GM12892 (cell line): ENCODE measurements at regions not wholly inside any gene's neighbourhood (a gene's known extent, or its start where the extent isn't known, plus 50 kb on each side); places are given as distances from the start of the nearest gene placed in this dataset.
"Not testable (repeated sequence)": the region's sequence is repeated elsewhere in the genome, so short reads cannot be mapped to it uniquely, and the experiment has no call there.

Source experiments
- DNase-seq: peaks from one replicate; pipeline ENCODE4 v3.0.0; 2011; ENCODE audit not compliant: insufficient read length
- FAIRE-seq: peaks from 2 replicates; lab custom pipeline; 2011; peaks lifted over from hg19 to GRCh38; lab: Jason Lieb, UNC
- POLR2A ChIP-seq: IDR thresholded peaks from 2 replicates; pipeline ENCODE4 v1.6.1; 2011; ENCODE audit warnings: low read depth, low read length, control low read depth
- POLR2AphosphoS5 ChIP-seq: IDR thresholded peaks from 2 replicates; pipeline ENCODE4 v1.6.1; 2011; ENCODE audit warnings: low read depth, low read length, control low read depth
- TAF1 ChIP-seq: IDR thresholded peaks from 2 replicates; pipeline ENCODE4 v1.6.1; 2011; ENCODE audit warnings: low read depth, mild to moderate bottlenecking, control low read depth, low read length, borderline replicate concordance

DNA sequence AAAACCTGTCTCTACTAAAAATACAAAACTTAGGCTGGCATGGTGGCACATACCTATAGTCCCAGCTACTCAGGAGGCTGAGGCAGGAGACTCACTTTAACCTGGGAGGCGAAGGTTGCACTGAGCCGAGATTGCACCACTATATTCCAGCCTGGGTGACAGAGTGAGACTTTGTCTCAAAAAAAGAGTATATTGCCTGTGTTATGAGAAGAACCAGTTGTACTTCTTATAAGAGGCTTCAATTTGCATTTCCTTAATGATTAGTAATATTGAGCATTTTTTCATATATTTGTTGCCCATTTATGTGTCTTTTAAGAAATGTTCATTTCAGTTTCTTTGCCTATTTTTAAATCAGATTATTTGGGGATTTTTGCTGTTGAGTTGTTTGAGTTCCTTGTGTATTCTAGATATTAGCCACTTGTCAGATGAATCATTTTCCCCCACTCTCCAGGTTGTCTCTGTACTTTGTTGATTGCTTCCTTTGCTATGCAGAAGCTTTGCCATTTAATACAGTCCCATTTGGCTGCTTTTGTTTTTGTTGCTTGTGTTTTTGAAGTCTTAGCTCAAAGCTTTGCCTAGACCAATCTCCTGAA, 75.8 kb upstream of the LRPPRC start:
- TF ChIP-seq TAF1, result no peak
- no peak for TF ChIP-seq POLR2AphosphoS5
- no peak for FAIRE-seq

DNA sequence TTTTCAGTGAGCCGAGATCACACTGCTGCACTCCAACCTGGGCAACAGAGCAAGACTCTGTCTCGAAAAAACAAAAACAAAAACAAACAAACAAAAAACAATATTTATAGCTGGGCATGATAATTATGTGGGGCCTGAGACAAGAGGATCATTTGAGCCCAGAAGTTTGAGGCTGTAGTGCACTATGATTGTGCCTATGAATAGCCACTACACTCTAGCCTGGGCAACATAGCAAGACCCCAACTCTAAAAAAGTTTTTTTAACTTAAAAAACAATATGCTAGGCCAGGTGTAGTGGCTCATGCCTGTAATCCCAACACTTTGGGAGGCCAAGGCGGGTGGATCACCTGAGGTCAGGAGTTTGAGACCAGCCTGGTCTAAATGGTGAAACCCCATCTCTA, 77.9 kb upstream of the LRPPRC start:
- not testable (repeated sequence) for DNase-seq, FAIRE-seq

More for the DNA sequence above, 75.8 kb upstream of the LRPPRC start:
- DNase-seq, result no peak

DNA sequence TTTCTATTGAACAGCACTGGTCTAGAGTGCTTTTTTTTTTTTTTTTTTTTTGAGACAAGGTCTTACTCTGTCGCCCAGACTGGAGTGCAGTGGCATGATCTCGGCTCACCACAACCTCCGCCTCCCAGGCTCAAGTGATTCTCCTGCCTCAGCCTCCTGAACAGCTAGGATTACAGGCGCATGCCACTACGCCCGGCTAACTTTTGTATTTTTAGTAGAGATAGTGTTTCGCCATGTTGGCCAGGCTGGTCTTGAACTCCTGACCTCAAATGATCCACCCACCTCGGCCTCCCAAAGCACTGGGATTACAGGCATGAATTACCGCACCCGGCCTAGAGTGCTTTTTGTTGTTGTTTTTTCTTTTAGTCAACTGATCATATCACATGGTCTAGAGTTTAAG, 79.0 kb upstream of the LRPPRC start:
- not testable (repeated sequence) for FAIRE-seq

DNA sequence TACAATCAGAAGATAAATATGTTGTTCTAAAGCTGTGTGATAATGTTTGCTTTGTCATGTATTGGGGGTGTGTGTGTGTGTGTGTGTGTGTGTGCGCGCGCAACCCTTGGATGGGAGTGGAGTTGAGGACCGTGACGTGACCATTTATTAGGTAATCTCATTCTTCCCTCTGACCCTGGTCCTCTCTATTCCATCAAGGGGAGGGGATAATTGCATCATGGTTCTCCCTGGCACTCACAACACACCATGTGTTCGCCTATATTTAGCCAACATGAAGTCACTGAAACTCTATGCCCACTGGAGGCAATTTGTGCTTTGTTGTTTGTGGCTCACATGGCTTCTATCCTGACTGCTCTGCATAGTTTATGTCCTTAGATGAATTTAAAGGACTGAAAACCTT, 79.8 kb upstream of the LRPPRC start:
- DNase-seq (no peak), FAIRE-seq (no peak)
- TF ChIP-seq POLR2A (no peak), TAF1 (no peak), POLR2AphosphoS5 (no peak)

More for the DNA sequence above, 79.0 kb upstream of the LRPPRC start:
- DNase-seq, result not testable (repeated sequence)

DNA sequence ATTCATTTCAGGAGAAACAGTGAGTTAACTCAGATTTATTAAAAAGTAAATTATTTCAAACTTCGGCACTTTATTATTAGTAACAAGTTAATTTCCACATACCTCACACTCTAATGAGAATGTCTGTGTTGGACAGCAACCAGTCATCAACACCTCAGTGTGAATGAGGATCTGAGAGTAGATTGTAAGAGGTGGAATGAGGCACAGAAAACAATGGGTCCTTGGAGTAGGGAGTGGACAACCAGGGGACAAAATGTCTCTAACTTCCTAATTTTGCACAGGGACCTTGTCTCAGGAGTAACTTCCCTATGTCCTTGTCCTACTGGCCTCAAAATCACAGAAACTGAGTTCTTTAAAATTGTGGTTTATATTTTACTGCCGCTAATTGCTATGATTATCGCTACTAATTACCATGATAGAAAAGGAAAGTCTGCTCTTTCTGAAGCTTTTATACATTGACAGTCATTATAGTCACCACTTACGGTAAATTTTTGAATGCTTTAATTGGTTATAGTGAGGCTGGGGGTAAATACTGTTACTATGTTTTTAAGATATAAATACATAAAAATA, 82.2 kb upstream of the LRPPRC start:
- TF ChIP-seq TAF1, result no peak
- no peak for TF ChIP-seq POLR2A
- no peak for TF ChIP-seq POLR2AphosphoS5
- no peak for FAIRE-seq
- DNase-seq, result no peak

DNA sequence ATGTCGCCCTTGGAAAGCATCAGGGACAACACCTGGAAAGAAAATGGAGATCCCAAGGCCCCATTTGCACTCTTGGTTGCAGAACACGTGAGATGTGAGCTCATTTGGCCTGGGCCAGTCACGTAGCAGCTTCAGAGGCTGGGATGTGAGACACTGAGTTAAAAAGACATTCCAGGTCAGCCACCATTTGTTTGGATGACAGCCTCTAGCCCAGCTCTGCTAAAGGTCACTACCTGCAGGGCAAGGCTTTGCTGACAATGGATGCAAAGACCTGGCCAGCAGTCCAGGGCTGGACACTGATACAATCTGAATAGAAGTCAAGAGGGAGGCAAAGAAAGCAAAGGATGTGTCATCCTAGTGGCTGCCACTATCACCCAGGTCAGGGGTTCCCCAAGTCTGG, 83.9 kb upstream of the LRPPRC start:
- no peak for TF ChIP-seq POLR2A
- no peak for TF ChIP-seq POLR2AphosphoS5
- no peak for TF ChIP-seq TAF1
- no peak for DNase-seq
- FAIRE-seq, result no peak

DNA sequence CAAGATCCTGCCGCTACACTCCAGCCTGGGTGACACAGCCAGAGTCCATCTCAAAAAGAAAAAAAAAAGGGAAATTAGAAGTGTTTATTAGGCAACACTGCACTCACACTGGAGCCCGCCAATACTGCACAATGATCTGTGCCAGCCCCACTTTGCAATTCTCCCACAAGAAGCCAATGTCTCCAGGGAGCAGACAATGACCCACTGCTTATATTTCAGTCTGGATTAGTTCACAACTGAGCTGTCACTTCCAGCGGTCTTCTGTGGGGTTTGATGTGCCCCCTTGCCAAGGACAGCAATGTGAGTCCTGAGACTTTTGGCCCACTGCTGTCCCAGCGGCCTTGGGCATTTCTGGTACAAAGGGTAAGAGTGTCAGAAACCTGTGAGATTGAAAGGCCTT, 85.6 kb upstream of the PPM1B start:
- TF ChIP-seq TAF1 (no peak), POLR2A (no peak), POLR2AphosphoS5 (no peak)
- no peak for DNase-seq
- FAIRE-seq, result no peak

DNA sequence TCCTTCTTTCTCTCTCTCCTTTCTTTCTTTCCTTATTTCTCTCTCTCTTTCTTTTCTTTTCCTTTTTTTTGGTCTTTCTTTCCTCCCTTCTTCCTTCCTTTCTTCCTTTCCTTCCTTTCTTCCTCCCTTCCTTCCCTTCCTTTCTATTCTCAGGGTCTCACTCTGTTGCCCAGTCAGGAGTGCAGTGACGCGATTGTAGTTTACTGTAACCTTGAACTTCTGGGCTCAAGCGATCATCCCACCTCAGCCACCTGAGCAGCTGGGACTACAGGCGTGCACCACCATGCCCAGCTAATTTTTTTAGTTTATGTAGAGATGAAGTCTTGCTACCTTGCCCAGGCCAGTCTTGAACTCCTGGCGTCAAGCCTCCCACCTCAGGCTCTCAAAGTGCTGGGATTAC, 83.8 kb upstream of the PPM1B start:
- DNase-seq (no peak), FAIRE-seq (no peak)
- TF ChIP-seq TAF1 (no peak), POLR2A (no peak), POLR2AphosphoS5 (no peak)

DNA sequence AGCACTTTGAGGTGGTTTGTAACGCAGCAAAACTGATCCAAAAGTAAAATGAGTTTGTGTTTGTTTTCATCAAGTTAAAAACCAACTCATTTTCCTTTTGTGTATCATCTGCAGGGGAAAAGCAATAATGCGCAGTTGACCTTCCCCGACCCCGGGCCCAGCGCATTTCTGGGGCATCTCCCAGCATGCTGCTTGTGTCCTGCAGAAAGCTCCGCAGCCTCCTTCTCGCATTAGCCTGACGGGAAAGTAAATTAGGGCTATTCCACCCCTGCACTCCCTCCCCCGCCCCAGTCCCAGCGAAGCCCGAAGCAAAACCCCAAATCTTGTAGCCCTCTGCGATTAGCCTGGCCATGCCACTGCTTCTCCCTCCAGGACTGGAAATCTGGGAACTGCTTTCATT, 82.0 kb upstream of the PPM1B start:
- TF ChIP-seq POLR2AphosphoS5, result no peak
- TF ChIP-seq TAF1, result no peak
- TF ChIP-seq POLR2A, result no peak
- FAIRE-seq (no peak), DNase-seq (no peak)

DNA sequence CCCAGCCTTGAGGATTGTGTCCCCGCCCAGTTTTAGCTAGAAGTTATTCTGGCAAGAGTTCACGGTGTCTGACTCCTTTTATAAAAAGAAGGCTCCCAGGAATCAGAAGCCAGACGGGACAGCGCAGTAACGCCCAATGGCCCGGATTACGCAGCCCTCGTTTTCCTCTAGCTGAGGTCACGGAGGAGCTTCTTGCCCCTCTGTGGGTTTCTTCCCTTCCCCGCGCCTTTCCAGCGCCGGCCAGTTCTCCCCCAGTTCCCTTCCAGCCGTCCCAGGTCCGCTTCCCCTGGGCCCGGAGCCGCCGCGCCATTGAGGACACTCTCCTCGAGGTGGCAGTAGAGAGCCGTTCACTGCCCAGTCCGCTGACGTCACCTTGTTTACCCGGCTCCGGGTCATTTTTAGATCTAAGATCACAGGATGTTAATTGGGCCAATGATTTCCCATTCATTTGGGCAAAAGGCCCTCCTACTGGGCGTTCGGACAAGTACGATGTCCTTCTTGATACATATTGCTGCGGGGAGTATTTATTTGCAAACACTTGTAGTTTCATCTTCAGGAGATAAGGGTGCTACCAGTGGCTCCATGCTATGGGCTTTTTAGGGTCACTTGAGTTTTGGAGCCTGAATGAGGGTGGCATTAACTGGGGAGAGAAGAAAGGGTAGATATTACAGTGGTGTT, 81.5 kb upstream of the PPM1B start:
- FAIRE-seq, result peak; percentile 99
- DNase-seq, result peak; percentile 56
- TF ChIP-seq POLR2AphosphoS5 (no peak), TAF1 (no peak), POLR2A (no peak)

DNA sequence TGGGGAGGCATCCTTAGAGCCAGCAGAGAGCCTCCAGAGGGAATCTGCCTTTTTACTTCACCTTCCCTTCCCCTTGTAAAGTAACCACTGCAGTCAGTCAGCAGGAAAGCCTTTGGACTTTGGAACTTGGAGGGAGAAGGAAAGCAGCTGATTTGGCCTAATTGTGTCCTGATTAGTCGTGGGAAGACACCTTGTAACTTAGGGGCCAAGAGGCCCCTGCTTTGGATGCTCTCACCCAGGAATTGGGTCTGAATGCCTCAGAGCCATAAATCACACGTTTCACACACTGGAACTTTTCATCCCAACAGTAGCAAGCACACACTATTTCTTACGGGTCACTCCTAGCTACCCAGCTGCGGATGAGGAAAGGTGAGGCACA, 81.0 kb upstream of the PPM1B start:
- no peak for DNase-seq
- peak; percentile 9 for FAIRE-seq
- TF ChIP-seq POLR2AphosphoS5 (no peak), POLR2A (no peak), TAF1 (no peak)

DNA sequence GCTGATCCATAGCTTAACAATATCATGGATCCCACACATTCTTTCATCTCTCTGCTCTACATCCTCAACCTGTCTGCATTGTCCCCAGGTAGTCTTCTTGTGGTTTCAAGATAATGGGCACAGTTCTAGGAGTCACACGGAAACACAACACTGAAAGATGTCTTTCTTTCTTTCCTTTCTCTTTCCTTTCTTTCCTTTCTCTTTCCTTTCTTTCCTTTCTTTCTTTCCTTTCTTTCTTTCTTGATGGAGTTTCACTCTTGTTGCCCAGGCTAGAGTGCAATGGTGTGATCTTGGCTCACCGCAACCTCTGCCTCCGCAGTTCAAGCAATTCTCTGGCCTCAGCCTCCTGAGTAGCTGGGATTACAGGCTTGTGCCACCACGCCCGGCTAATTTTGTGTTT, 76.2 kb upstream of the PPM1B start:
- FAIRE-seq, DNase-seq: not testable (repeated sequence)

DNA sequence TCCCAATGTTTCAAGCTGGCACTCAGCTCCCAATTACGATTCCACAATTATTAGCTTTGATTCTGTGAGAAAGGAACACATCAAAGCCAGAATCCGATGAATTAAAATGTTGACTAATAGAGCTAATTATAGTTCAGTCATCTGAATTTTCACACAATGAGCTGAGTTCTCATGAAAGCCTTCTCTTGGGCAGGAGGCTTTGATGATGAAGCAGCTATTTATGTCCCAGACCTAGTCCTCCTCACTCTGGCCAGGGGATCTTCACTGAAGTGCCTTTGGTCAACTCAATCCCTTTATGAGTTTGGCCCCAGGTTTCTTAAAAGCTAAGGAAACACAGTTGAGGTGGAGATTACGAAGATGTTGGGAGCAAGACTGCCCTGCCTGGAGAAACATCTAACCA, 74.7 kb upstream of the PPM1B start:
- no peak for DNase-seq
- TF ChIP-seq POLR2AphosphoS5, result no peak
- TF ChIP-seq POLR2A, result no peak
- TF ChIP-seq TAF1, result no peak
- no peak for FAIRE-seq

DNA sequence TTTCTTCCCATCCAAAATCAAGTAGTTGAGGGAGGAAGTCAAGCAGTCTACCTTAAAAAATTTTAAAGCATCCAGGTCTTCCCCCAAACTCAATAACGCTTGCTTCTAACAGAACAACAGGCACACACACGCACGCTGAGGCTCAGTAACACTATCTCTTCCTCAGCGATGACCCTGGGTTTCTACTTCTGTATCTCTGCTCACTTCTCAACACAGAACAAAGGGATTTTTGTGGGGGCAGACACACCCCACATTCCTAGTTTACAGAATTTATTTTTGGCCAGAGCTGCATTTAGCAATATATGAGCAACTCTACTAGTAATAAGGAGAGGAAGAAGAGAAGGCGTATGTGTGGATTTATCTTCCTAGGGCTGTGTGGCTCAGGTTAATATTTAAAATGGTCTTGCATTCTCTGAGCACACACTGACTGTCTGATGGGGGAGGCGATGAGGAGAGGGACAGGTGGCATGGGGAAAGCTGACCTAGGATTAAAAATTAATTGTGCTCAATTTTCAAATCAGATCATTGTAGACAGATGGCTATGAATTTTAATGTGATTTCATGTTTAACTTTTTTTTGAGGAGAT, 71.3 kb upstream of the PPM1B start:
- no peak for TF ChIP-seq POLR2A
- no peak for TF ChIP-seq TAF1
- TF ChIP-seq POLR2AphosphoS5, result no peak
- no peak for DNase-seq
- no peak for FAIRE-seq
